ENCODE measurements at regions not wholly inside any gene's neighbourhood (a gene's known extent, or its start where the extent isn't known, plus 50 kb on each side); places are given as distances from the start of the nearest gene placed in this dataset.
"Not testable (repeated sequence)": the region's sequence is repeated elsewhere in the genome, so short reads cannot be mapped to it uniquely, and the experiment has no call there.

GRCh38 chr6:156199182-156199581, 578.0 kb upstream of the ARID1B start:
- H3K4me3 ChIP-seq, result no peak overlapping the region

GRCh38 chr6:156197513-156197912, 579.7 kb upstream of the ARID1B start:
- H3K4me3 ChIP-seq, result no peak overlapping the region
- DNase-seq (ENCODE audit: low spot score in 2 of 2), result no peak
- H3K36me3 ChIP-seq, result no peaks in the 10 kb centered on the region
- no peaks in the 10 kb centered on the region for H3K27me3 ChIP-seq
- no peak for TF ChIP-seq CTCF (IDR thresholded peaks at IDR 0.05)
- no peak overlapping the region for H3K27ac ChIP-seq
- no peaks in the 10 kb centered on the region for H3K4me1 ChIP-seq
- intact Hi-C loops (cut with DNase I), result no loop called here
- no peaks in the 10 kb centered on the region for H3K9me3 ChIP-seq

More at GRCh38 chr6:156199182-156199581, 578.0 kb upstream of the ARID1B start:
- Histone ChIP-seq H3K9me3 (no peaks in the 10 kb centered on the region), H3K27ac (no peak overlapping the region), H3K27me3 (no peaks in the 10 kb centered on the region), H3K4me1 (no peaks in the 10 kb centered on the region), H3K36me3 (no peaks in the 10 kb centered on the region)
- no peak for TF ChIP-seq CTCF (IDR thresholded peaks at IDR 0.05)
- intact Hi-C loops (cut with DNase I), result no loop called here
- DNase-seq (ENCODE audit: low spot score in 2 of 2), result no peak

- Histone ChIP-seq H3K36me3 (no peaks in the 10 kb centered on the region), H3K27me3 (no peaks in the 10 kb centered on the region), H3K27ac (no peak overlapping the region), H3K9me3 (no peaks in the 10 kb centered on the region), H3K4me3 (no peak overlapping the region), H3K4me1 (no peaks in the 10 kb centered on the region)
- no peak for TF ChIP-seq CTCF (IDR thresholded peaks at IDR 0.05)
- intact Hi-C loops (cut with DNase I), result no loop called here
- DNase-seq (ENCODE audit: low spot score in 2 of 2), result no peak
Measured at GRCh38 chr6:156194981-156195380, 582.2 kb upstream of the ARID1B start.

- Histone ChIP-seq H3K36me3 (no peaks in the 10 kb centered on the region), H3K4me3 (no peak overlapping the region), H3K9me3 (no peaks in the 10 kb centered on the region), H3K27ac (no peak overlapping the region), H3K27me3 (no peaks in the 10 kb centered on the region), H3K4me1 (no peaks in the 10 kb centered on the region)
- intact Hi-C loops (cut with DNase I), result no loop called here
- DNase-seq (ENCODE audit: low spot score in 2 of 2), result no peak
- no peak for TF ChIP-seq CTCF (IDR thresholded peaks at IDR 0.05)
Measured at GRCh38 chr6:156193381-156193780, 583.8 kb upstream of the ARID1B start.

- Histone ChIP-seq H3K36me3 (no peaks in the 10 kb centered on the region), H3K4me1 (no peaks in the 10 kb centered on the region), H3K27me3 (no peaks in the 10 kb centered on the region), H3K4me3 (no peak overlapping the region), H3K9me3 (no peaks in the 10 kb centered on the region), H3K27ac (no peak overlapping the region)
- no peak for TF ChIP-seq CTCF (IDR thresholded peaks at IDR 0.05)
- intact Hi-C loops (cut with DNase I), result no loop called here
- DNase-seq (ENCODE audit: low spot score in 2 of 2), result no peak
Measured at GRCh38 chr6:156191895-156192294, 585.3 kb upstream of the ARID1B start.

GRCh38 chr6:156191390-156191789, 585.8 kb upstream of the ARID1B start:
- H3K27ac ChIP-seq; H3K36me3 ChIP-seq; H3K4me1 ChIP-seq; intact Hi-C loops (cut with DNase I); DNase-seq (ENCODE audit: low spot score in 2 of 2); H3K4me3 ChIP-seq; H3K9me3 ChIP-seq; H3K27me3 ChIP-seq: not testable (repeated sequence)

Measured in ascending aorta (tissue), 2 donors.